ENCODE measurements at regions not wholly inside any gene's neighbourhood (a gene's known extent, or its start where the extent isn't known, plus 50 kb on each side); places are given as distances from the start of the nearest gene placed in this dataset.
"Not testable (repeated sequence)": the region's sequence is repeated elsewhere in the genome, so short reads cannot be mapped to it uniquely, and the experiment has no call there.

DNA sequence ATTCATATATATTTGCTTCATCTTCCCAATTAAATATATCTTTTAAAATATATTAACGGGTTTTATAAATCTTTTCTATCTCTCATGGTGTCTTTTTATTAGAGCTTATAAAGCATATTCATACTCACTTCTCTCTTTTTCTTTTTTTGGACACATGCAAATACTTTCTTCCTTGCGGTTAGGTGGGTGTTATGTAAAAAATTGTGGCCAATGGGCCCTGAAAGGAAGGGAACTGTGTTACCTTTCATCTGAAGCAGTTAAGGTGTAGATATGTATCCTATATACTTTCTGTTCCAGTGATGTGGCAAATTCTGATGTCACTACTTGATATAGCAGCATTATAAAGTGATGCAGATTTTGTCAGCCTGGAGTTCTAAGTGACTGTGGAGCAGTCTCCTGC is 714.5 kb downstream of the PLCL1 start:
- no peak for DNase-seq (ENCODE audit: low read depth, low spot score)

DNA sequence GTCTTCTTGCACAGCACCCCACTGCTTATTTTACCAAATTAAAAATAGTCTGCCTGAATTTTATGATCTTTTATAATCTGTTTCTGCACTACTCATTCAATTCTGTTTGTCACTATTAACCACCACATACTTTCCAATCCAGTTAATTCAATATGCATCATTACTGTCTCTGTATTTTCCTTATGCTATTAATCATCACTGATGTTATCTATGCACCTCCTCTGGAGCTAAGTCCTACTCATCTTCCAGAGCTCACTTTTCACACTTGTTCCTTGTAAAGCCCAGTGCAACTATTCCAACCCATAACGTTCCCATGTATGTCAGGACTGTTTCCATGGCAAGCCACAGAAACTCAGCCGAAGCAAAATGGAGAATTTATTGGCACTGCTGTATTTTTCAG is 713.6 kb downstream of the PLCL1 start:
- no peak for DNase-seq (ENCODE audit: low read depth, low spot score)

DNA sequence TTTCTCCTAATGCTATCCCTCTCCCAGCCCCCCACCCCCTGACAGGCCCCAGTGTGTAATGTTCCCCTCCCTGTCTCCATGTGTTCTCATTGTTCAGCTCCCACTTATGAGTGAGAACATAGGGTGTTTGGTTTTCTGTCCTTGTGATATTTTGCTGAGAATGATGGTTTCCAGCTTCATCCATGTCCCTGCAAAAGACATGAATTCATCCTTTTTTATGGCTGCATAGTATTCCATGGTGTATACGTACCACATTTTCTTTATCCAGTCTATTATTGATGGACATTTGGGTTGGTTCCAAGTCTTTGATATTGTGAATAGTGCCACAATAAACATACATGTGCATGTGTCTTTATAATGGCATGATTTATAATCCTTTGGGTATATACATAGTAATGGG is 704.2 kb downstream of the PLCL1 start:
- not testable (repeated sequence) for DNase-seq (ENCODE audit: low read depth, low spot score)

DNA sequence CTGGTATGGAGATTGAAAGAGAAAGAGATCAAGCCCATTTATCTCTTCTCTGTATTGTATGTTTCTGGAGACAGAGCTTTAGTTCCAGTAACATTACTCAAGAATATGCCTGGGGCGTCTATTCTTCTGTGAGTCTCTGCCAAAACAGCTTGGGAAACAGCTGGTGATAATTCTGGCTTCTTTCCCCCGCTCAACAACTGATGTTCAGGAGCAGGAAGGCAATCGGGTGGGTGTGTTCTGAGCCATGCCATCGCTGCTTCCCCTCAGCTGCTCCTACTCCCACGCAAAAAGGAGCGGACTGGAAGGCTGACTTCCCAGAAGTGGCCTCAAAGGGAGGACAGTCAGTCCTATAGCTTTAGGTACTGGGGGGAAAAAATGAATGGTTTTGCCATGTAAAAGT is 695.1 kb downstream of the PLCL1 start:
- DNase-seq (ENCODE audit: low read depth, low spot score), result no peak

DNA sequence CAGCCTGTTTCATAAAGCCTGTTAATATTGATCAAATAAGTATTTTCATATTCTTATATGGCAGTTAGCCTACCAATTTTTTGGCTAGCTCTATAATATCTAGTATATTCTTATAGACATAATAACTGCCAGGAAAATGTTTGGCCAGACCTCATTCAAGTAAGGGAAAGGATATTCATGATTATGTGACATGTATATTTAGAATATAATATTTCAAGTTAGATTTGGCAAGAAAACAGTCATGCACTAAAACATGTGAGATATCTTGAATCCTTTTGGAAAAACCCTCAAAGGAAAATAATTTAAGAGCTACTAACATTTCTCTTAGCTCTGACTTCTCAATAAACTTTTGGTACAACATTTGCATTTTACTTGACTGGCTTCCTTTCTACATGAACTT is 694.1 kb downstream of the PLCL1 start:
- DNase-seq (ENCODE audit: low read depth, low spot score), result no peak

DNA sequence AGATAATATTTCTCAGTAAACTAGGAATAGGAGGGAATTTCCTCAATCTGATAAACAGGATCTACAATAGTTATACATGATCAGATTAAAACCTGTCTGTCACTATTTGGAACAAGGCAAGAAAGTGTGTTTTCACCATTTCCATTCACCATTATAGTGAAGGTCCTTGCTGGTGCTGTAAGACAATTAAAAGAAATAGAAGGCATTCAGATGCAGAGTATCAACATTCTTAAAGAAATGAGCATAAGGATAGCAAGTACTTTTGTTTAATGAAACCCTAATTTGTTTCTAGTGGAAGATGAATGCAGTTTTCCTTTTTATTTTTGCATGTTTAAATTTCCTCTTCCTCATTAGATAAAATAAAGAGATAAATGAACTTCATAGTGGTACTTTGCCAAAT is 693.7 kb downstream of the PLCL1 start:
- DNase-seq (ENCODE audit: low read depth, low spot score), result no peak

DNA sequence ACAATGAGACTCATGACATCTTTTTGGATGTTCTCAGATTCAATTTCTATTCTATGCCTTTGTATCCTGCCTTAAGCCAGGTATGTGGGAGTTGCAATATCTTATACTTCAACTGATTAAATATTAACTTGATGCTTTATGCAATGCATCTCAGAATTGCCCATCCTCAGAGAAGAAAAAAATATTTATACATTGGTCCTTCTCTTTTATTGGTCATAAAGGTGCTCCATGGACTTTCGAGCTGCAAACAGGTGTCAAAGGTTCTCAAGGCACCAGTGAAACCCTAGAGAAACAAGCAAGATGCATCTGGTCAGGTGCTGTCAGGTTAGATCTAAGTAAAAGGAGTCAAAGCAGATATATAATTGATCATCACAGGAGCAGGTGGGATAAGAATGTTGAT is 690.5 kb downstream of the PLCL1 start:
- DNase-seq (ENCODE audit: low read depth, low spot score), result no peak

DNA sequence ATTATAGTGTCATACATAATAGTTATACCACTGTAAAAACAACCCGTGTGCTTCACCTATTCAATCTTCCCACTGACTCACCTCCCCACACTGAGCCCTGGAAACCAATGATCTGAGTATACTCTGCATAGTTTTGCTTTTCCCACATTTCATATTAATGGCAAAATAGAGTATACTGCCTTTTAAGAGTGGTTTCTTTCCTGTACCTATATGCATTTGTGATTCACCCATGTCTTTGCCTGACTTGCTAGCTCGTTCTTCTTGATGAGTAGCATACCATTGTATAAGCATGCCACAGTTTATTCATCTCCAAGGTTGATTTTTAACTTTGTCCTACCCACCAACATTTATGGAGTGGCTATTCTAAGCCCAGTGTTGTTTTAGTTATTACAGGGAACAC is 686.4 kb downstream of the PLCL1 start:
- no peak for DNase-seq (ENCODE audit: low read depth, low spot score)

DNA sequence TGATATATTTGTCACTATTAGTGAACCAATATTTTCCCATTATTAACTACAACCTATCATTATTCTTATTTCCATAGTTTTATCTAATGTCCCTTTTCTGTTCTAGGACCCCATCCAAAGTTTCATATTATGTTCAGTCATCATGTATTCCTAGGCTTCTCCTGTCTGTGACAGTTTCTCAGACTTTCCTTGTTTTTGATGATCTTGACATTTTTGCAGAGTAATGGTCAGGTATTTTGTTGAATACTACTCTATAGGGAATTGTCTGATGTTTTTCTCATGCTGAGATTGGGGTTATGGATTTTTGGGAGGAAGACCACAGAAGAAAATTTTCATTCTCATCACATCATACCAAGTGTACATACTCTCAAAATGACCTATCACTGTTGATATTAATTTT is 684.6 kb downstream of the PLCL1 start:
- no peak for DNase-seq (ENCODE audit: low read depth, low spot score)

DNA sequence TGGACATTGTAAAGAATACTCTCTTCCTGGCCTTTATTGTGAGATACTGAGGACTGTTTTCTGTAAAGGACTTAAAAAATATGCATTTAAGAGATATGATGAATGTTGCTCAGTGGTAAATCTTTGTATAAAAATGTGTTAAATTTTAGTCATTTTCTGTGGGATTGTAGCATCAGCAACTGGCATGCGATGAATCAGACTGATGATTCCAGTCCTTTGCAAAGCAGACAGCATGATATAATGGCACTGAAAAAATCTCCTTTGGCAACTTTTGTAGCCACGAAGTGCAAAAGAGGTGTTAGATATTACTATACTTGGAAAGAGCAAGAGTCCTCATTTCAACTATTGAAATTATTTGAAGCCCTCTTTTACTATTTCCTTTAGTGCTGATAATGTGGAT is 678.7 kb downstream of the PLCL1 start:
- DNase-seq (ENCODE audit: low read depth, low spot score), result no peak

DNA sequence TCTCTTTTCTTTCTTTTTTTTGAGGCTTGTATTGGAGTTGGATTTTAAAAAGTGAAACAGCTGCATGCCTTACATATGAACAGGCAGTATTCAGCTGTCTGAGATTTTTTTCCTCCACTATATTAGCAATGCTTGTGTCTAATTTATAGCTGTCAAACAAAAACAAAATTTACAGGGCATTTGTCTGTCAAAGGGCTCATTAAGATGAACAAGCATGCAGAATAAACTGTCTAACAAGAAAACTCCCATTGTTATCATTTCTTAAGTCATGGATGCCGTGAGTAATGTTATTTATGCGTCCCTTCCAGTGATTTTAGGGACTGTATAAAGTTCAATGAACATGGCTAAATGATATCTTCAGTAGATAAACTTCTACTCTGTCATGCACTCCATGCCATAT is 674.7 kb downstream of the PLCL1 start:
- no peak for DNase-seq (ENCODE audit: low read depth, low spot score)

DNA sequence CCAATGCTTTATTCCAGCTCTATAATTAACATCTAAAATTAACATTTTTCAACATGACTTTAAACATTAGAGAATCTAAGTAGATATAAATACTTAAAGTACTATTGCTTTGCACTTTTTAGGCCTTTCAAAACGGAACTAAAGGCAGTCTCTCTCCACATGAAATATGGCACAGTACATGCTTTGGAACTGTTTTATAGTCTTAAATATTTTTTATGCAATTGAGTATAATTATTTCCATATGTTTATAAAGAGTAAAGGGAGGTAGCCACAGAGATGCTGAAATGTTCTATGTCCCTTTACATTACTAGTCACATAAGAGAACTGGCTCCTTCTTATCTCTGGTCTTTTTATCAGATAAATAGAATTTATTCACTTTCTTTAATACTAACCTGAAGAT is 674.0 kb downstream of the PLCL1 start:
- no peak for DNase-seq (ENCODE audit: low read depth, low spot score)

DNA sequence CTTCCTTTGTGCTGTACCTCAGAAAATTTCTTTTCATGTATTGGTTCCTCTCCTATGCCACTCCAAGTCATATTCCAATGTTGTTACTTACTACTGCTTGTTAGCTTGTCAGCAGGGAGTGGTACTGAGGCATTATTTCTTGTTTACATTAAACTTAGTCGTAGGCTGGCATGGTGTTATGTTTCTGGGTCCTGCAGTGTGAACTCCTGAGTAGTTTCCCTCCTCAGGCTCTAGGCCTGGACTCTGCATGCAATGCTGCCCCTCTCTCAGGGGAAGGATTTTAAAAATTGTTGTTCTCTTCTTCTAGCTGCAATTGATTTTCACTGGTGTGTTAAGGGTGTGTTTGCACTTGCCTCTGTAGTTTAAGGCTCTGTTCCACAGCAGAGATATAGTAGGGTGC is 671.6 kb downstream of the PLCL1 start:
- no peak for DNase-seq (ENCODE audit: low read depth, low spot score)

DNA sequence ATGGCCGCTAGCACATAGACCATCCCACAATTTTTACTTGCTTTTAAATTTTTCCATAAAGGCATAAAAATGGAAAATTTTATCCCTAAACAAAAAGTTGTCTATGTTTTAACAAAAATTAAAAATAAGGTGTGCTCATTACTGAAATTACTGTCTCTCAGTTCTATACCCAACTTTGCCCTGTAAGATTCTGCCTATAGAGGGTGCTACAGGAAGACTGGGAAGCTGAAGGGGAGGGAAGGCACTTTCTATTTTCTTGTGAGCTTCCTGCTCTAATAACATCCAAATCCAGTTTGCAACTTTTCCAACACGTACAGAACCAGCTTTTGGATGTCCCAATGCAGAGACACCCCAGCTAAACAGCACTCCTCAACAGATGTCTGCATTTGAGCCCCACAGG is 666.9 kb downstream of the PLCL1 start:
- DNase-seq (ENCODE audit: low read depth, low spot score), result no peak

DNA sequence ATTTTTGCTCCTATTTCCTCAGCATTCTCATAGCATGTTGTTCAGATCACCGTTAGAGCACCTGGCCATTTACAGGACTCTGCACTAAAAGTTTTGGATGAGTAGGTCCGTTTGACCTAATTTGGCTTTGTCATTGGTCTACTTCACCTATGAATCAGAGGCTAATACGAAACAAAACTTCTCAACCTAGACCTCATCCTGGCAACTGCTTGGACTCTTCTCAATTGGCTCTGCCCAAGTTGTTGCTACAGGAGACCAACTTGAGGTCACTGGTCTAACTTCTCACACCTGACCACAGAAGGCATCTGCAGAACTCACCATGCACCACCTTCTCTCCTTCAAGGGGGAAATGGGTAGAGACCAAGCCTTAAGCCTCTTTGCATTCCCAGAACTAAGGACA is 663.7 kb downstream of the PLCL1 start:
- no peak for DNase-seq (ENCODE audit: low read depth, low spot score)

DNA sequence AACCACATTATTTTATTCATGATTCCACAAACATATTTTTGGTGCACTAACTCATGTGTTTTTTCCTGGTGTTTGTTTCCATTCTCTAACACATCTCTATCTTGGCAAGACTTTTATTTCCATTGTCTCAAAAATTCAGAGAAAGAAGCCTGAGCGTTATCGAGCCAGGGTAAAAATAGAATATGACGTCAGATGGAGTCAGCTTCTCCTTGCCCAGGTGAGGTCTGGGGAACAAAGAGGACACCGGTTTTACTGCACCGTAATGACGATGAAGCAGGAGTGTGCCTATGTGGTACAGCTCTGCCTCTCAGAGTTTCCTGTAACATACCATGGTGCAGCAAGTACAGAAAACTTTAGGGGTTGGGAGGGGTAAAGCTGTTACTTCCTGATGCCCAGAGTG is 661.6 kb downstream of the PLCL1 start:
- DNase-seq (ENCODE audit: low read depth, low spot score), result no peak

DNA sequence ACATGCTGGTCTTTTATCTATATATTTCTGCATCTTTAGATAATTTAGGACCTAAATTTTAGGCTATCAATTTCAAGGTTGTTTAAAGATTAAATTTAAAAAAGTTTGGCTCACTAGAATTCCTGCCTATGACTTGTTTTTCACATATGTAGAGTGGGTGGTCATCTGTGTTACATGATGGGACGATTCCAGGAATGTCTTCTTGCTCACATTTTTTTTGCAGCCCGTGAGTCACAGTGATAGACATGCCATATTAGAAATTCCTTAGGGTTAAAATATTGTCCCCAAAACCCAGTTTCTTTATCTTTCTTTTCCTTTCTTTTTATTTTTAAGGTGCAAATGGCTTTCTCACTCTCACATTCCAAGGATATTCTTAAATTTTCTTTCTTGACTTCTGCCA is 652.0 kb downstream of the PLCL1 start:
- DNase-seq (ENCODE audit: low read depth, low spot score), result no peak

DNA sequence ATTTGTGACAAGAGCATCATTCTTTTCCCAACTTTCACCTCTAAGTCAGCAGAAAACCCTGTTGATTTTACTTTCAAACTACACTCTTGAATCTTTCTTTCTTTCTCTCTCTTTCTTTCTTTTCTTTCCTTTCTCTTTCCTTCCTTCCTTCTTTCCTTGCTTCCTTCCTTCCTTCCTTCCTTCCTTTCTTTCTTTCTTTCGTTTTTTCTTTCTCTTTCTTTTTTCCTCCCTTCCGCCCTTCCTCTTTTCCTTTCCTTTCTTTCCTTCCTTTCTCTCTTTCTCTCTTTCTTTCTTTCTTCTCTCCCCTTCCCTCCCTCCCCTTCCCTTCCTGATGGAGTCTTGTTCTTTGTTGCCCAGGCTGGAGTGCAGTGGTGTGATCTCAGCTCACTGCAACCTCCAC is 649.5 kb downstream of the PLCL1 start:
- no peak for DNase-seq (ENCODE audit: low read depth, low spot score)

DNA sequence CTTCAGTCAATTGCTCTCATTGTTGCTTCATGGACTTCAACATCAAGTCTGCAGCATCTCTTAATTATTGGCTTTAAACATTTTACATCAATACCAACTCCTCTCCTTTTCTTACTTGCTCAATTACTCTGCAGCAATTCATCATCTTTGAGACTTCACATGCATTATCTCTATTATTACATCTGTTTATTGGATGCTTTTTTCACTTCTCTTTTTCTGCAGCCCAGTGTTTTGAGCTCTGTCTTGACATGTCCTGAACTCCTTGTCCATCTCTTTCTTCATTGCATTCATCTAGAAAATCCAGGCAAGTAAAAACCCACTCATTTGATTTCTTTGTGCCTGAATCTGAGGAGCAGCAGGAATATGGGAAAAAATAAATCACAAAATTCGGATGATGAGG is 647.9 kb downstream of the PLCL1 start:
- DNase-seq (ENCODE audit: low read depth, low spot score), result no peak

DNA sequence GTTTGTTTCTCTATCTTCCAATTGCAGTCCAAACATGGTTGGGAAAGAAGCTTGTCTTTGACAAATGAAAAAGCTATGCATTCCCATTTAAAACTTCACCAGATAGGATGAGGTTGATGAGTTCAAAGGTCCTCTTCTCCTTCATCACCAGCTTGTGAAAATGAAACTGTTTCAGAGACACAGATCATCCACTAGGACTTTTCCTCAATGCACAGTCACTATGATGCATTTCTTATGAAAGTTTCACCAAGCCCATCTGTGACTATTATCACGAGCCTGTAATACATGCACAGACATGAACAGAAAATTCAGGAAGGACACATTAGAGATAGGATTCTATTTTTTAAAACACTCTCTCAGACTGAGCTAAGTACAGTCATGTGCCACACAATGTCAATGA is 644.4 kb downstream of the PLCL1 start:
- no peak for DNase-seq (ENCODE audit: low read depth, low spot score)

DNA sequence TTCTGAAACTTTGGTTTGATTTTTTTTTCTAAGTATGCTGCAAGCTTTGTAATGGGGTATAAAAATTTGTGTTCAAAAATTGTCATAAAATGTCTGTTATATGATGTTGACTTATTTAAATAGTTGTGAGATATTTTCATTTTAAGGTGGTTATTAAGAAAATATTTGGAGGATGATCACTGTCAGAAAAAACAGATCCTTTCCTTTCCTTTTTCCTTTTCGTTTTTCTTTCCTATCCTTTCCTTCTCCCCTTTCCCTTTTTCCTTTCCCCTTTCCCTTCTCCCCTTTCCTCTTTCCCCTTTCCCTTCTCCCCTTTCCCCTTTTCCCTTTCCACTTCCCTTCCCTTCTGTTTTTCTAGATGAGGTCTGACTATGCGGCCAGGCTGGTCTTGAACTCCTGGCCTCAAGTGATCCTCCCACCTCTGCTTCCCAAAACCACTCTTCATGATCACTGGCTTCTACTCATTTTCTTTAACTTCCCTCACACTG is 640.5 kb downstream of the PLCL1 start:
- no peak for DNase-seq (ENCODE audit: low read depth, low spot score)

DNA sequence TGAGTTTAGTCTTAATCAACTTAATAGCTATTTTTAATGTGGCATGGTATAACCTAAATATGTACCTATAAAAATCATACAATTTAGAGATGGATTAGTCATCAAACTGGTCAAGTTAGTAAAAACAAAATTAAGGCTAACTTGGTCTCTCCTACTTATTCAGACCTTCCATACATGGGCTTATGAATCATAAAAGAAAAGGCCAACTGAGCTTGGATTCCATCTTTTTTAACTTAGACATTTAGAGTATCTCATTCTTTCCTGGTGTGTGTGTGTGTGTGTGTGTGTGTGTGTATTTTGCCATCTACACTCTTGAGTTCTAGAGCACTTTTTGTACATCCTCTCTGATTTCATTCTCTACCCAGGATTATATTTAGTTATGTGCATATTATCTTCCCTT is 637.5 kb downstream of the PLCL1 start:
- no peak for DNase-seq (ENCODE audit: low read depth, low spot score)

DNA sequence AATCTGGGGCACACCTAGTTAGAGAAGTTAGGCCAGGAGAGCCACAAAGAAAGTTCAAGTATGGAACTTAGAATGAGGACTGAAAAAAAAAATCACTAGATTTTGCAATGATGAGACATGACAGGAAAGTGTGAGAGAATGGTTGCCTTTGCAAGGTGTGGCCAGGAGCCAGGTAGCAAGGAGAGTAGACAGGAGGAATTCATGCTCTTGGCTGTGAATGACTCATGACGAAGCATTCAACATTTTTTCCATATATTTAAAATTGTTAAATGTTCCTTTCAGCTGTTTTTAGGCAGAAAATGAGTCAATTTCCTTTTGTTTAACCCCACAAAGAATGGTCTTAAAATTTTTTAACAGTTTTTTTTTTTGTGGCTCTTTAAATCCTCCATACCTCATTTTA is 636.9 kb downstream of the PLCL1 start:
- no peak for DNase-seq (ENCODE audit: low read depth, low spot score)

DNA sequence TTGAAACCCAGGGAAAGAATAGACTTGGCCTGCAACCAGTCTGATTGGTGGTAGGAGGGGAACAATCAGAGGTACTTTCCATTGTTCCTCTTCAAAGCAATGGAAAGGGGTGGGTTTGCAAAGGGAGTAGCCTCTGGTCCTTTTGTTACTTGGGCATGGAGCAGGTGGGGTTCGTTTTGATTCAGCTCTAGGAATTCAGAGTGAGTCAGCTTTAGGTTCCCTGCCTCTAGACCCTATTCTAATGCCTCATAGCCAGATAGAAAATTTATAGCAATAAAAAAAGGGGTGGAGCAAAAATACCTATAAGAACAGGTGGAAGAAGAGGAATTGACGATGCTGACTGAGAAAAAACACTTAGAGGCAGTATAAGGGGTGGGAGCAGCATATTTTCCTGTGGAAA is 636.4 kb downstream of the PLCL1 start:
- DNase-seq (ENCODE audit: low read depth, low spot score), result no peak

DNA sequence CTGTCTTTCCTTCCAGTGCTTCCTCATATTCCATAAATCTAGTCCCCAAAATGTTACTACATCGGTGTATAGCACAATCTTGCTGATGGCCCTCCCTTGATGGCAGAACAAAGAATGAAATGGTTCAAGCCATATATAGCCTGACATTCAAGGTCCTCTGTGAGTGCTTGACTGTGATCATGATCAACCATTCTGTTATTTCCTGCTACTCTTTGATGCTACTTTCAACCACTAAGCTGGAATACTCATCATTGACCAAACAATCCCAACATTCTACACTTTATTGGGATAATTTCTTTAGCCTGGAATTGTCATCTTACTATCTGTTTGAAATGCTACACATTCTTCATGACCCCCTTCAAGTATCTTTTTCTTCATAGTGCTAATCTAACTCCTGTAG is 633.9 kb downstream of the PLCL1 start:
- no peak for DNase-seq (ENCODE audit: low read depth, low spot score)
